Upper lobe of right lung (tissue), 1 donor: ENCODE measurements at regions not wholly inside any gene's neighbourhood (a gene's known extent, or its start where the extent isn't known, plus 50 kb on each side); places are given as distances from the start of the nearest gene placed in this dataset.

Experiments
- ATAC-seq: fragments of 200-7000 bp; cut with Tn5 transposase; one replicate; pipeline ENCODE4 v1.9.1; 2020; ENCODE audit warnings: mild to moderate bottlenecking, moderate library complexity
- DNase-seq: peaks from one replicate; pipeline ENCODE4 v3.0.0-alpha.2; 2020
- H3K27ac ChIP-seq: fragments of 200-600 bp; one replicate; pipeline ENCODE4 v1.8.0; 2022
- H3K27me3 ChIP-seq: fragments of 200-600 bp; one replicate; pipeline ENCODE4 v1.8.0; 2022; ENCODE audit warnings: mild to moderate bottlenecking
- H3K36me3 ChIP-seq: fragments of 200-600 bp; one replicate; pipeline ENCODE4 v1.8.0; 2022
- H3K4me1 ChIP-seq: fragments of 200-600 bp; one replicate; pipeline ENCODE4 v1.8.0; 2022
- H3K4me3 ChIP-seq: fragments of 200-600 bp; one replicate; pipeline ENCODE4 v1.8.0; 2022; ENCODE audit warnings: mild to moderate bottlenecking
- H3K9me3 ChIP-seq: fragments of 200-600 bp; one replicate; pipeline ENCODE4 v1.8.0; 2022
- intact Hi-C: fragments of 100-400 bp; cut with DNase I; formaldehyde crosslinking; loops from one replicate; pipeline ENCODE4 v1.11.0; 2022
- TF ChIP-seq, protein P1 (sequence below): fragments of 200-600 bp; IDR thresholded peaks from one replicate; pipeline ENCODE4 v1.8.0; 2022; ENCODE audit warnings: antibody characterized with exemption
- donor health status: DM: no; HTN: yes; CAD: no; lungs with severe emphysema.

DNA sequence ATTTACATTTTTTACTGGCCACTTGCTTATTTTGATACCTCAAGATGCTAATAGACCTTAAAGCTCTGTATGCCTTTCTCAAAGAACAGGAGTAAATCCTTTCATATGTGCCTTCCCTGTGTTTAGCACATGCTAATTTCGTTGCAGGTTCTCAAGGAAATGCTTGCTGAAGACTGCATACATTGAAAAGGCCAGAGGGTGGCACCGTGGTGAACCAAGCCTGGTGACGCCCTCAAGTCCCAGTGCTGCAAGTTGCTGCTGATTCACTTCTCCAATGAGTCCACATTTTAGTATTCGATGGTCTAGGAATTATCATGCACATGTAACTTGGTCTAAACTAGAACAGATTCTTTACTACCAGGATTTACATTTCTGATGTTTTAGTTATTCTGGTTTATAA lies 94.1 kb downstream of the CLDN17 start:
- peak; percentile 79 for ATAC-seq
- DNase-seq: no peak
- Histone ChIP-seq H3K27ac (no peak overlapping the region), H3K27me3 (no peaks in the 10 kb centered on the region), H3K4me3 (no peak overlapping the region), H3K4me1 (no peaks in the 10 kb centered on the region), H3K36me3 (no peaks in the 10 kb centered on the region), H3K9me3 (no peaks in the 10 kb centered on the region)
- intact Hi-C loops: no loop called here
- TF ChIP-seq, protein P1, sequence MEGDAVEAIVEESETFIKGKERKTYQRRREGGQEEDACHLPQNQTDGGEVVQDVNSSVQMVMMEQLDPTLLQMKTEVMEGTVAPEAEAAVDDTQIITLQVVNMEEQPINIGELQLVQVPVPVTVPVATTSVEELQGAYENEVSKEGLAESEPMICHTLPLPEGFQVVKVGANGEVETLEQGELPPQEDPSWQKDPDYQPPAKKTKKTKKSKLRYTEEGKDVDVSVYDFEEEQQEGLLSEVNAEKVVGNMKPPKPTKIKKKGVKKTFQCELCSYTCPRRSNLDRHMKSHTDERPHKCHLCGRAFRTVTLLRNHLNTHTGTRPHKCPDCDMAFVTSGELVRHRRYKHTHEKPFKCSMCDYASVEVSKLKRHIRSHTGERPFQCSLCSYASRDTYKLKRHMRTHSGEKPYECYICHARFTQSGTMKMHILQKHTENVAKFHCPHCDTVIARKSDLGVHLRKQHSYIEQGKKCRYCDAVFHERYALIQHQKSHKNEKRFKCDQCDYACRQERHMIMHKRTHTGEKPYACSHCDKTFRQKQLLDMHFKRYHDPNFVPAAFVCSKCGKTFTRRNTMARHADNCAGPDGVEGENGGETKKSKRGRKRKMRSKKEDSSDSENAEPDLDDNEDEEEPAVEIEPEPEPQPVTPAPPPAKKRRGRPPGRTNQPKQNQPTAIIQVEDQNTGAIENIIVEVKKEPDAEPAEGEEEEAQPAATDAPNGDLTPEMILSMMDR: peak; percentile 26

DNA sequence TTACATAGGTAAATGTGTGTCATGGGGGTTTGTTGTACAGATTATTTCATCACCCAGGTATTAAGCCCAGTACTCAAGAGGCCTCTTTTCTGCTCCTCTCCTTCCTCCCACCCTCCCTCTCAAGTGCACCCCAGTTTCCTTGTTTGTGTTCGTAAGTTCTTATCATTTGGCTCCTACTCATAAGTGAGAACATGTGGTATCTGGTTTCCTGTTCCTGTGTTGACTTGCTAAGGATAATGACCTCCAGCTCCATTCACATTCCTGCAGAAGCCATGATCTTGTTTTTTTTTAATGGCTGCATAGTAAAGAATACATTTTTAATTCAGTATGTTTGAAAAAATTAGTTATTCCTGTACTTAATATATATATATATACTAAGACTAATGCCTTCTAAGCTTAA lies 107.7 kb downstream of the CLDN17 start:
- no peak for DNase-seq
- H3K9me3 ChIP-seq: no peaks in the 10 kb centered on the region
- no peaks in the 10 kb centered on the region for H3K27me3 ChIP-seq
- H3K4me3 ChIP-seq: no peak overlapping the region
- TF ChIP-seq, protein P1: no peak
- H3K27ac ChIP-seq: no peak overlapping the region
- ATAC-seq: peak; percentile 76
- intact Hi-C loops: no loop called here
- H3K4me1 ChIP-seq: no peaks in the 10 kb centered on the region
- H3K36me3 ChIP-seq: no peaks in the 10 kb centered on the region

DNA sequence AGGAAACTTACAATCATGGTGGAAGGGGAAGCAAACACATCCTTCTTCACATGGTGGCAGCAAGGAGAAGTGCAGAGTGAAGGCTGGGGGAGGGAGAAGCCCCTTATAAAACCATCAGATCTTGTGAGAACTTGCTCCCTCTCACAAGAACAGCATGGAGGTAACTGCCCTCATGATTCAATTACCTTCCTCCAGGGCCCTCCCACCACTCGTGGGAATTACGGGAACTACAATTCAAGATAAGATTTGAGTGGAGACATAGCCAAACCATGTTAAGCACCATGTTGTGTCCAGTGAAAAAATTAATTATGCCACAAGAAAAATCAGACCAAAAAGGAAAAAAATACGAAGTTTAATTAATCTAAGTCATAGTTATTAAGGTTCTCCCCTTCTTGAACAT lies 109.5 kb downstream of the CLDN17 start:
- no peak overlapping the region for H3K4me3 ChIP-seq
- no peaks in the 10 kb centered on the region for H3K36me3 ChIP-seq
- ATAC-seq (peak; percentile 19), DNase-seq (no peak)
- intact Hi-C loops: no loop called here
- TF ChIP-seq, protein P1: no peak
- no peaks in the 10 kb centered on the region for H3K9me3 ChIP-seq
- no peaks in the 10 kb centered on the region for H3K4me1 ChIP-seq
- H3K27ac ChIP-seq: no peak overlapping the region
- no peaks in the 10 kb centered on the region for H3K27me3 ChIP-seq

DNA sequence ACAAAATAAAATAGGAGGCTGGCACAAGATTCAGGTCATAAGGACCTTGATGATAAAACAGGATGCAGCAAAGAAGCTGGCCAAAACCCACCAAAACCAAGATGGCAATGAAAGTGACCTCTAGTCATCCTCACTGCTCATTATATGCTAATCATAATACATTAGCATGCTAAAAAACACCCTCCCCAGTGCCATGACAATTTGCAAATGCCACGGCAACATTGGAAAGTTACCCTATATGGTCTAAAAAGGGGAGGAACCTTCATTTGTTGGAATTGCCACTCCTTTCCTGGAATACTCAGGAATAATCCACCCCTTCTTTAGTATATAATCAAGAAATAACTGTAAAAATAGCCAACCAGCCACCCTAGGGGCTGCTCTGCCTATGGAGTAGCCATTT lies 108.8 kb upstream of the GRIK1 start:
- intact Hi-C loops: no loop called here
- no peak for ATAC-seq
- no peak for DNase-seq

DNA sequence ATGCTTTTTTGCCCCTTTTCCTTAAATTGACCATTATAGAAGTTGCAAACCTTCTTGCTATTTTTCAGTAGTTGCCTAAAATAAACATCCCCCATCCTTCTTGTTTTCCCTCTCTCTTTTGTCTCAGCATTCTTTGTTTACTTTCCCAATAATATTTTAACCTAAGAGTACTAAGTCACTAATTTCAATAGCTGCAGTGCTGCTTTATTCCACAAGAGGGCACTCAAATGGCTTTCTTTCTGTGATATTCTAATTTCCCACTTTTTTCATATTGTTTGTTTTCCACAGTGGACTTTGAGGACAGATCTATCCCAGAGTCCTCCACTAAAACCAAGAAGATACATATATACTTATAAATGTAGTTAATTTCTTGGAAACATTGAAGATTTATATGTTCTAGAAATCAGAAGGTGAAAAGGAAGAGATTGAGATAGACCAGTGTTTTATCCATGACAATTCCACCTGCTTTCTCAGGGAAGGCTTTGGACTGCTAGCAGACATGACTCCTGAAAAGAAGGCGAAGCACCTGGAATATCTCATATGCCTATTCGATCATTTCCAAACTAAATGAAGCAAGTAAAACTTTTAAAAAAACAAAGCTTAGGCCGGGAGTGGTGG lies 104.8 kb upstream of the GRIK1 start:
- ATAC-seq (peak; percentile 36), DNase-seq (no peak)
- no peaks in the 10 kb centered on the region for H3K36me3 ChIP-seq
- no peak overlapping the region for H3K27ac ChIP-seq
- no peaks in the 10 kb centered on the region for H3K9me3 ChIP-seq
- H3K4me3 ChIP-seq: no peak overlapping the region
- TF ChIP-seq, protein P1: peak; percentile 85
- H3K27me3 ChIP-seq: no peaks in the 10 kb centered on the region
- no peaks in the 10 kb centered on the region for H3K4me1 ChIP-seq
- intact Hi-C loops: no loop called here

More for the DNA sequence above, 108.8 kb upstream of the GRIK1 start:
- H3K36me3 ChIP-seq: no peaks in the 10 kb centered on the region
- no peak overlapping the region for H3K4me3 ChIP-seq
- TF ChIP-seq, protein P1: no peak
- no peaks in the 10 kb centered on the region for H3K9me3 ChIP-seq
- no peaks in the 10 kb centered on the region for H3K4me1 ChIP-seq
- no peak overlapping the region for H3K27ac ChIP-seq
- no peaks in the 10 kb centered on the region for H3K27me3 ChIP-seq

DNA sequence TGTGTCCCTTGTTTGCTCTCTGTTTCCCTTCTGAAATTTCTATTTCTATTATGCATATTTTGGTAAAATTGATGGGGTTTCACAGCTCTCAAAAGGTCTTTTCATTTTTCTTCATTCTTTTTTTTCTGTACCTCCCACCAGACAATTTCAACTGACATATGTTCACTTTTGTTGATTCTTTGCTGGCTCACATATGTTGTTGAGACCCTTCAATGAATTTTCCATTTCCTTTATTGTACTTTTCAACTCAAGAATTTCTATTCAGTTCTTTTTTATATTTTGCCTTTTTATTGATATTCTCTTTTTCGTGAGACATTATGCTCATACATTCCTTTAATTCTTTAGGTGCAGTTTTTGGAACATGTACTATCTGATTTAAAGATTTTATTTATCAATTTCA lies 102.6 kb upstream of the GRIK1 start:
- Histone ChIP-seq H3K27me3 (no peaks in the 10 kb centered on the region), H3K36me3 (no peaks in the 10 kb centered on the region), H3K9me3 (no peaks in the 10 kb centered on the region), H3K27ac (no peak overlapping the region), H3K4me1 (no peaks in the 10 kb centered on the region), H3K4me3 (no peak overlapping the region)
- no peak for DNase-seq
- ATAC-seq: no peak
- TF ChIP-seq, protein P1: no peak
- intact Hi-C loops: no loop called here
